GM12864 (cell line): ENCODE measurements at regions not wholly inside any gene's neighbourhood (a gene's known extent, or its start where the extent isn't known, plus 50 kb on each side); places are given as distances from the start of the nearest gene placed in this dataset.
A peak's percentile ranks its signal among the peaks of the same experiment; 100 is the strongest.

ENCODE experiments used
- DNase-seq: peaks from one replicate; pipeline ENCODE4 v3.0.0-alpha.2; 2011; ENCODE audit warnings: low read depth
- H3K4me3 ChIP-seq: 2 replicates; pipeline ENCODE4 v1.5.1; 2011; ENCODE audit warnings: mild to moderate bottlenecking, low read depth, low read length, control low read depth
- TF ChIP-seq, protein P1 (sequence below): IDR thresholded peaks from 2 replicates; pipeline ENCODE4 v1.5.1; 2011; ENCODE audit warnings: low read depth, mild to moderate bottlenecking, moderate library complexity, low read length, control low read depth, inconsistent platforms; ENCODE audit errors: missing control alignments

- TF ChIP-seq, protein P1, sequence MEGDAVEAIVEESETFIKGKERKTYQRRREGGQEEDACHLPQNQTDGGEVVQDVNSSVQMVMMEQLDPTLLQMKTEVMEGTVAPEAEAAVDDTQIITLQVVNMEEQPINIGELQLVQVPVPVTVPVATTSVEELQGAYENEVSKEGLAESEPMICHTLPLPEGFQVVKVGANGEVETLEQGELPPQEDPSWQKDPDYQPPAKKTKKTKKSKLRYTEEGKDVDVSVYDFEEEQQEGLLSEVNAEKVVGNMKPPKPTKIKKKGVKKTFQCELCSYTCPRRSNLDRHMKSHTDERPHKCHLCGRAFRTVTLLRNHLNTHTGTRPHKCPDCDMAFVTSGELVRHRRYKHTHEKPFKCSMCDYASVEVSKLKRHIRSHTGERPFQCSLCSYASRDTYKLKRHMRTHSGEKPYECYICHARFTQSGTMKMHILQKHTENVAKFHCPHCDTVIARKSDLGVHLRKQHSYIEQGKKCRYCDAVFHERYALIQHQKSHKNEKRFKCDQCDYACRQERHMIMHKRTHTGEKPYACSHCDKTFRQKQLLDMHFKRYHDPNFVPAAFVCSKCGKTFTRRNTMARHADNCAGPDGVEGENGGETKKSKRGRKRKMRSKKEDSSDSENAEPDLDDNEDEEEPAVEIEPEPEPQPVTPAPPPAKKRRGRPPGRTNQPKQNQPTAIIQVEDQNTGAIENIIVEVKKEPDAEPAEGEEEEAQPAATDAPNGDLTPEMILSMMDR = no peak
- no peak for DNase-seq
- no peak overlapping the region for H3K4me3 ChIP-seq
Measured at GRCh38 chr9:20065796-20066700, 277.2 kb upstream of the SLC24A2 start.

- TF ChIP-seq, protein P1 = no peak
- DNase-seq = no peak
- H3K4me3 ChIP-seq = no peak overlapping the region
Measured at GRCh38 chr9:20065046-20065445, 276.2 kb upstream of the SLC24A2 start.

DNA sequence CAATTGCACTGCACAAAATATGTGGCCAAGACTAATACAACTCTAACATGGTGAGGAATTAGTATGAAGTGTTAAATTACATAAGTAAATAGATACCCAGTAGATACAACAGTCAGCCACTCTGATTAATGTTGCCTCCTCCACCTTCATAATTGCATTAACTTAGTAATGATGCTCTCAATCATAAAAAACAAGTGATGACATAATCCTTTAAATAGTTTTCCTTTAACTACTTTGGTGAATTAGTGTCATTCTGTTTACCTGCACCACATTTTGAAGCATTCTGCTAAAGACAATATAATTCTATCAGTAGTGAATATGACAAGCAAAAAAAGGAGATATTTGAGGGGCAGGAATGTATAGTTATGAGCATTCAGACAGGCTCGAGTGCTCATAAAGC, 265.9 kb upstream of the SLC24A2 start:
- DNase-seq = no peak
- TF ChIP-seq, protein P1 = no peak
- H3K4me3 ChIP-seq = no peak overlapping the region

- H3K4me3 ChIP-seq = no peak overlapping the region
- TF ChIP-seq, protein P1 = no peak
- no peak for DNase-seq
Measured at GRCh38 chr9:20048985-20049384, 260.1 kb upstream of the SLC24A2 start.

GRCh38 chr9:20048437-20048836, 259.6 kb upstream of the SLC24A2 start:
- TF ChIP-seq, protein P1 = no peak
- H3K4me3 ChIP-seq = no peak overlapping the region
- no peak for DNase-seq

DNA sequence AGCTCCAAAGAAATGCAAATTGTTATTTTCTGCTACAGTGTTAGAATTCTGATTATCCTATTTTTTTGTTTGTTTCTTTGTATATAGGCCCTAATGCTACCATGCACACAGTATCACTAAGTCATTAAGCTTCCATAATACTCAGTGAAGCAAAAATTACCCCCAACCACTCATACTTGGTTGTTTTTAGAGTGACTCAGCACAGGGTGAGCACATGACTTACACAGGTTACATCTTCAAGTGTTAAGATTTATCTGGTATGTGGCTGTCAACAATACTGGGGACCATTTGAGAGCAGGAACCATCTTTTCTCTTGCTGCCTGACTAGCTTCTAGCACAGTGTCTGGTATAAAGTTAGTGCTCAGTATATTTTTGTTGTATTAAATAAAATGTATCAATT, 255.8 kb upstream of the SLC24A2 start:
- TF ChIP-seq, protein P1 = no peak
- no peak for DNase-seq
- no peak overlapping the region for H3K4me3 ChIP-seq

- DNase-seq = peak; percentile 8
- H3K4me3 ChIP-seq = peak overlapping the region; percentile 22; the same call in 1 of the 2 replicates
- TF ChIP-seq, protein P1 = no peak
Measured at GRCh38 chr9:20043461-20043860, 254.6 kb upstream of the SLC24A2 start.
